ENCODE measurements at regions not wholly inside any gene's neighbourhood (a gene's known extent, or its start where the extent isn't known, plus 50 kb on each side); places are given as distances from the start of the nearest gene placed in this dataset.

DNA sequence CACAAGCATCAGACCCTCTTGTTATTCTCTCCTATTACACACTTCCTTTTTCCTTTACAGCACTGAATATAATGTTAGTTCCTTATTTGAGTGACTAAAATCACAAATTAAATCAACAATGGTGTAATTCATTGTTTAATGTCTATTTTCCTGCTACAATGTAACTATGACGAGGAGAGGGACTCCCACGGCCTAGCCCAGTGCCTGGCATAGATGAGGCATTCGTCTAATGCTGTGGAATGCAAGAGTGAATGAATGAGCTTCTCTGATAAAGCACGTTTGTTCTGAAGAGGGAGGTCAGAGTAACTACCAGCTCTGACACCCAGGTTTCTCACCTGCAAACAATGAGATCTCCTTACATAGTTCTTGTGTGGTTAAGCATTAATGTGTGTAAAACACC is 479.4 kb downstream of the OMA1 start:
- TF ChIP-seq CTCF (IDR thresholded peaks at IDR 0.05; ENCODE audit: insufficient read depth, low read length, poor library complexity, severe bottlenecking), result no peak
- TF ChIP-seq EZH2phosphoT487 (conservative IDR thresholded peaks at IDR 0.05; ENCODE audit: low read length), result no peak
